ENCODE measurements at regions not wholly inside any gene's neighbourhood (a gene's known extent, or its start where the extent isn't known, plus 50 kb on each side); places are given as distances from the start of the nearest gene placed in this dataset.

DNA sequence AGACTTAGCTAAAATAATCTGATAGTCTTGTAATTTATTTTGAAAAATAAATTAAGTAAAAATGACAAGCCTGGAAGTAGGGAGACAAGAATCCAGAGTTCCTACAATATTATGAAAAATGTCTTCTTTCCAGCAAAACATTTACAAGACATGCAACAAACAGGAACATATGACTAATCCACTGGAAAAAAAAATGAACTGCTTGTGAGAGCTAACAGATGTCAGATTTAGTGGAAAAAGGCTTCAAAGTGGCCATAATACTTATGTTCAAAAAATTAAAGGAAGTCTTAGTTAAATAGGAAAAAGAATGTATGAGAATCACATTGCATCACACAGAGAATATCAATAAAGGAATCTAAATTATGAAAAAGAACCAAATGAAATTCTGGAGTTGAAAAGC, 2082.0 kb upstream of the PCDH20 start:
- no peaks in the 10 kb centered on the region for H3K4me1 ChIP-seq (ENCODE audit: control insufficient read depth in 3 of 3, insufficient read depth in 2 of 3, low read depth in 1 of 3, low read length in 2 of 3)
- DNase-seq: no peak
- no peak overlapping the region for H3K4me3 ChIP-seq (ENCODE audit: low read depth in 1 of 3, low read length in 3 of 3)
- no peaks in the 10 kb centered on the region for H3K27me3 ChIP-seq (ENCODE audit: control insufficient read depth in 3 of 3, insufficient read depth in 3 of 3, low read length in 3 of 3)
- no peak for FAIRE-seq
- no peaks in the 10 kb centered on the region for H3K9me3 ChIP-seq (ENCODE audit: control insufficient read depth in 2 of 2, insufficient read depth in 1 of 2, low read depth in 1 of 2, low read length in 1 of 2)
- no peaks in the 10 kb centered on the region for H3K36me3 ChIP-seq (ENCODE audit: control insufficient read depth in 3 of 3, insufficient read depth in 2 of 3, low read depth in 1 of 3, low read length in 3 of 3)
- H3K27ac ChIP-seq (ENCODE audit: low read depth in 1 of 3, low read length in 2 of 3): no peak overlapping the region

DNA sequence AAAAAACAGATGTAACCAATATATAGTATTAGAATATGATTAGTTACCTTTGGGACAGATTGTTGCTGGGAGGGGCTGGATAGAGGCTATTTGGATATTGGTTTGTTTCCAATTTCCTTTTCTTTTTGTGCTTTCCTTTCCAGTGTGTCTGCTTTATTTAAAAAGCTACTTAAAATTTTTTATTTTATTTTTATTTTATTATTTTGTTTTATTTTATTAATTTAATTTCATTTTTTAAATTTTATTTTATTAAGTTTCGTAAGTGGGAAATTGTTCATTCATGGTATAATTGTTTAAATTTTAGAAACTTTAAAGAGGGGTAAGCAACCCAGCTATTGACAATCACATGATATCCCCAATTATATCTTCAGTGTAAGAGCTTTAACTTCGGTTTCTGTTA, 2077.0 kb upstream of the PCDH20 start:
- no peaks in the 10 kb centered on the region for H3K9me3 ChIP-seq (ENCODE audit: control insufficient read depth in 2 of 2, insufficient read depth in 1 of 2, low read depth in 1 of 2, low read length in 1 of 2)
- WGBS, 3 donors: 77 to 85% (median 82%) methylated on average over 2 of the region's 2 CpGs
- H3K27ac ChIP-seq (ENCODE audit: low read depth in 1 of 3, low read length in 2 of 3): no peak overlapping the region
- no peak for DNase-seq
- H3K27me3 ChIP-seq (ENCODE audit: control insufficient read depth in 3 of 3, insufficient read depth in 3 of 3, low read length in 3 of 3): no peaks in the 10 kb centered on the region
- FAIRE-seq: peak; percentile 94
- H3K4me1 ChIP-seq (ENCODE audit: control insufficient read depth in 3 of 3, insufficient read depth in 2 of 3, low read depth in 1 of 3, low read length in 2 of 3): no peaks in the 10 kb centered on the region
- no peak overlapping the region for H3K4me3 ChIP-seq (ENCODE audit: low read depth in 1 of 3, low read length in 3 of 3)
- H3K36me3 ChIP-seq (ENCODE audit: control insufficient read depth in 3 of 3, insufficient read depth in 2 of 3, low read depth in 1 of 3, low read length in 3 of 3): no peaks in the 10 kb centered on the region

DNA sequence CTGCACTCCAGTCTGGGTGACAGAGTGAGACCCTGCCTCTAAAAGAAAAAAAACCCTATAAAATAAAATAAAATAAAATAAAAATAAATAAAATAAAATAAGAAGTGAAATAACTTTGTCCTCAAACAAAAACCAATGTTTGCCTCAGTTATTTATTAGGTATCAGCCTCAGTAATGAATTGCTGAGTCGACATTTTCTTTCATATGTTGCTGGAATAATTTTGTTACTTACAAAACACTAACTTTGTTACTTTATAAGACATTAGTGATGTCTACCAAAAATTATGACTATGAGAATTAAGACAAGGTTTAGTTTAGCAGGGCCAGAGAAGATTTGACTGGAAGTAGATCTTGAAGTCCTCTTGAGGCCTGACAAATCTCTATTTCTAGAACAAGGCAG, 2074.5 kb upstream of the PCDH20 start:
- H3K27ac ChIP-seq (ENCODE audit: low read depth in 1 of 3, low read length in 2 of 3): no peak overlapping the region
- no peaks in the 10 kb centered on the region for H3K9me3 ChIP-seq (ENCODE audit: control insufficient read depth in 2 of 2, insufficient read depth in 1 of 2, low read depth in 1 of 2, low read length in 1 of 2)
- no peak for DNase-seq
- no peaks in the 10 kb centered on the region for H3K27me3 ChIP-seq (ENCODE audit: control insufficient read depth in 3 of 3, insufficient read depth in 3 of 3, low read length in 3 of 3)
- H3K4me1 ChIP-seq (ENCODE audit: control insufficient read depth in 3 of 3, insufficient read depth in 2 of 3, low read depth in 1 of 3, low read length in 2 of 3): no peaks in the 10 kb centered on the region
- H3K4me3 ChIP-seq (ENCODE audit: low read depth in 1 of 3, low read length in 3 of 3): no peak overlapping the region
- 84 to 90% (median 85%) methylated on average over 1 of the region's 1 CpG for WGBS, 3 donors
- no peak for FAIRE-seq
- H3K36me3 ChIP-seq (ENCODE audit: control insufficient read depth in 3 of 3, insufficient read depth in 2 of 3, low read depth in 1 of 3, low read length in 3 of 3): no peaks in the 10 kb centered on the region

DNA sequence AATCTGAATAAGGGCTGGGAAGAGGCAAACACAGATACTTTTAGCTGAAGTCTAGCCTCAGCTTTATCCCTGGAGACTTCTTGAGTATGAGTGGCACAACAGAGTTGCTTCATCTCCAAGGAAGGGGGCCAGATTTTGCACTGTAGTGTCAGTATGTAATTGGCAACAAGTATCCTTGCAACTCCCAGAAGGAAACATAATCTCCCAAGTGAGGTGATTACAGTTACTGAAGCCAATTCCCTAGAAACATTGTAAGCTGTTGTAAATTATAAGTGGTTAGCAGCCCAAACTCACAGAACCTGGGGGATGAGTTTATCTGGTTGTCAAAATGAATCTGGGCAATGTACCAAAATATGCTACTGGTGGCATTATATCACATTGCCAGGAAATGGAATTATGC, 2065.7 kb upstream of the PCDH20 start:
- Histone ChIP-seq H3K4me3 (ENCODE audit: low read depth in 1 of 3, low read length in 3 of 3) (no peak overlapping the region), H3K4me1 (ENCODE audit: control insufficient read depth in 3 of 3, insufficient read depth in 2 of 3, low read depth in 1 of 3, low read length in 2 of 3) (no peaks in the 10 kb centered on the region), H3K9me3 (ENCODE audit: control insufficient read depth in 2 of 2, insufficient read depth in 1 of 2, low read depth in 1 of 2, low read length in 1 of 2) (no peaks in the 10 kb centered on the region), H3K36me3 (ENCODE audit: control insufficient read depth in 3 of 3, insufficient read depth in 2 of 3, low read depth in 1 of 3, low read length in 3 of 3) (no peaks in the 10 kb centered on the region), H3K27ac (ENCODE audit: low read depth in 1 of 3, low read length in 2 of 3) (no peak overlapping the region), H3K27me3 (ENCODE audit: control insufficient read depth in 3 of 3, insufficient read depth in 3 of 3, low read length in 3 of 3) (no peaks in the 10 kb centered on the region)
- no peak for FAIRE-seq
- no peak for DNase-seq

DNA sequence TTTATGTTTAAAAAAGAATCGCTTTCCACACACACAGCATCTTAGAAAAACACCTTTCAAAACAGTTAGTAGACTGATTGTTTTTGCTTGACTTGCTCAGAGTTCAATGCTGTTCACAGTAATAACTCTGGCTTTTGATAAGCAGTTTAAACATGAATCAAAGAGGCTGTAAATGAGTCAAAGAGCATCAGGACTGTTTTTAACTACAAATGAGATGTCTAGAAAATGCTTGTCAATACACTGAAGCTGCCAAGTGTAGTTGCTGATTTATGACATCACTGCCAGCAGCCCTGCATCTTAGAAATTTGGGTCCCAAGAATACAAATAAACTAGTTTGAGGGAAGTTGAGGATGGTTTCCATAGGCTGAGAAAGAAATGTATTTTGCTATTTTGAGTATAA, 2057.1 kb upstream of the PCDH20 start:
- Histone ChIP-seq H3K4me3 (ENCODE audit: low read depth in 1 of 3, low read length in 3 of 3) (no peak overlapping the region), H3K9me3 (ENCODE audit: control insufficient read depth in 2 of 2, insufficient read depth in 1 of 2, low read depth in 1 of 2, low read length in 1 of 2) (no peaks in the 10 kb centered on the region), H3K4me1 (ENCODE audit: control insufficient read depth in 3 of 3, insufficient read depth in 2 of 3, low read depth in 1 of 3, low read length in 2 of 3) (no peaks in the 10 kb centered on the region), H3K36me3 (ENCODE audit: control insufficient read depth in 3 of 3, insufficient read depth in 2 of 3, low read depth in 1 of 3, low read length in 3 of 3) (no peaks in the 10 kb centered on the region), H3K27me3 (ENCODE audit: control insufficient read depth in 3 of 3, insufficient read depth in 3 of 3, low read length in 3 of 3) (no peaks in the 10 kb centered on the region), H3K27ac (ENCODE audit: low read depth in 1 of 3, low read length in 2 of 3) (no peak overlapping the region)
- DNase-seq: no peak
- no peak for FAIRE-seq
- WGBS, 3 donors: 23 to 58% (median 23%) methylated on average over 1 of the region's 1 CpG

DNA sequence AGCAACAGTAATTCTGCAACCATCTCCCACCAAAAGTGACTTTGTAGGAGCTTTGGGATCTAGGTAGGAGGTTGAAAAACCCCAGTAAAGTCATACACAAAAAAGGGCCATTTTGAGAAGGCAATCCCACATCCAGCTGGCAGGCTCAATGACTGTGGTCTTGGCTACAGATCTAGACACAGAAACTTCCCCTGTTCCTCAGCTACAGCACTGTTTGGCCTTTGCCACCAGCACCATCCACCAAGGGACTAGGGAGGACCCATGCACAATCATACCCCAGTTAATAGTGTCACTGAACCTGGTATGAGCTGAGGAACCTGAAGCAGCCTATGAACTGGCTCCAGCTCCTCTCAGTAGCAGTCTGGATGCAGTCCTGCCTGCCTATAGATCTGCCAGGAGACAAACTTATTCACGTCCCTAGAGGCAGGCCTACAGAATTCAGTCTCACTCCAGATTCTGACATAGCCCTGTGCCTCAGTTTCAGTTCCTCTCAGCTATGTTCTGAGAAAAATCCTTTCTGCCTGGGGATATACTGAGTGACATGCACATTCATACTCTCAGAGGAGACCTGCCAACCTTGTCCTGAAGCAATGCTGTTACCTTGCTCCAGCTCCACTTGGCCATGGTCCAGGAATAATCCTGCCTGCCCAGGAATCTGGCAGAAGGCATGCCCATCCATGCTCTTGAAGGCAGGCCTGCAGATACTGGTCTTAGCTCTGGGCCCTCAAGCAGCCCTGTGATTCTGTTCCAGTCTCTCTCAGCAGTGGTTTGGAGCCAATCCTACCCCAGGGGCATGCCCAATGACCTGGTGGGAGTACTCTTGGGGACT, 2048.3 kb upstream of the PCDH20 start:
- no peak for DNase-seq

DNA sequence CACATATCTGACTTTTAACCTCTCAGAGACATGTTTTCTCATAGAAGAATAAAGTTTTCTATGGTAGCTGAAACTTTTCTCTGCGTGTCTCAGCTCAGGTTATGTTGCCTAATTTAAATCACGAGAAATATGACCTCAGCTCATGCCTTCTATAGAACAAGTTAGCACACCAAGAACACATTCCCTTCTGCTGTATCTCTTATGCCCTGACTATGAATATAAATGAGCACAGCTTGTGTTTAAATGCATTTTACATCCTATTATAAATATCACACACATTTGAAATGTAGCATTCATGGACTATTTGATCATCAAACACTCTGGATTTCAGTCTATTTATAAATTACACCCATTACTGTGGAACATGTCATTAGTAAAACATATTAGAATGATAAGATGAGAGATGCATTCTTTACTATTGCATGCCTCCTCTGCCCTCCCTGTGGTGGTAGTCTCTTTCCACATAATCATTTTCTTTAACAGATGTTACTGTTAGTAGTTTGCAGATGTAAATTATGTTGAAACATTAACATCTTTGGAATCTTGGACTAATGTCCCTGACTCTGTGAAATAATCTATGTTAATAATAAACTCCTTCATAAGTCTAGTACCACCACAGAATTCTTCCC, 2044.9 kb upstream of the PCDH20 start:
- FAIRE-seq (no peak), DNase-seq (no peak)
- peaks cover 0 to 8% of the 10 kb centered on the region in 2 donors for H3K9me3 ChIP-seq (ENCODE audit: control insufficient read depth in 2 of 2, insufficient read depth in 1 of 2, low read depth in 1 of 2, low read length in 1 of 2)
- H3K4me3 ChIP-seq (ENCODE audit: low read depth in 1 of 3, low read length in 3 of 3): no peak overlapping the region
- H3K27ac ChIP-seq (ENCODE audit: low read depth in 1 of 3, low read length in 2 of 3): no peak overlapping the region
- WGBS, 3 donors: 54 to 64% (median 58%) methylated on average over 2 of the region's 2 CpGs
- no peaks in the 10 kb centered on the region for H3K4me1 ChIP-seq (ENCODE audit: control insufficient read depth in 3 of 3, insufficient read depth in 2 of 3, low read depth in 1 of 3, low read length in 2 of 3)
- H3K36me3 ChIP-seq (ENCODE audit: control insufficient read depth in 3 of 3, insufficient read depth in 2 of 3, low read depth in 1 of 3, low read length in 3 of 3): no peaks in the 10 kb centered on the region
- H3K27me3 ChIP-seq (ENCODE audit: control insufficient read depth in 3 of 3, insufficient read depth in 3 of 3, low read length in 3 of 3): no peaks in the 10 kb centered on the region

More for the DNA sequence above, 2048.3 kb upstream of the PCDH20 start:
- no peaks in the 10 kb centered on the region for H3K27me3 ChIP-seq (ENCODE audit: control insufficient read depth in 3 of 3, insufficient read depth in 3 of 3, low read length in 3 of 3)
- H3K4me3 ChIP-seq (ENCODE audit: low read depth in 1 of 3, low read length in 3 of 3): no peak overlapping the region
- H3K4me1 ChIP-seq (ENCODE audit: control insufficient read depth in 3 of 3, insufficient read depth in 2 of 3, low read depth in 1 of 3, low read length in 2 of 3): no peaks in the 10 kb centered on the region
- H3K9me3 ChIP-seq (ENCODE audit: control insufficient read depth in 2 of 2, insufficient read depth in 1 of 2, low read depth in 1 of 2, low read length in 1 of 2): peaks cover 0 to 9% of the 10 kb centered on the region in 2 donors
- FAIRE-seq: no peak
- H3K36me3 ChIP-seq (ENCODE audit: control insufficient read depth in 3 of 3, insufficient read depth in 2 of 3, low read depth in 1 of 3, low read length in 3 of 3): no peaks in the 10 kb centered on the region
- 76 to 77% (median 76%) methylated on average over 1 of the region's 1 CpG for WGBS, 3 donors
- no peak overlapping the region for H3K27ac ChIP-seq (ENCODE audit: low read depth in 1 of 3, low read length in 2 of 3)

DNA sequence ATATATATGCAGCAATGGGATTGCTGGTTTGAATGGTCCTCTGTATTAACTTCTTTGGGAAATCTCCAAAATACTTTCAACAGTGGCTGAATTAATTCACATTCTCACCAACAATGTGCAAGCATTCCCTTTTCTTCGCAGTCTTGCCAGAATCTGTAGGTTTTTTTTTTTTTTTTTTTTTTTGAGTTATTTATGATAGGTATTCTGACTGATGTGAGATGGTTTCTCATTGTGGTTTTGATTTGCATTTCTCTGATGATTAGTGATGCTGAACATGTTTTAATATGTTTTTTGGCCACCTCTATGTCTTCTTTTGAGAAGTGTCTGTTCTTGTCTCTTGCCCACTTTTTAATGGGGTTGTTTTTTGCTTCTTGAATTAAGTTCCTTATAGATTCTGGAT, 2041.5 kb upstream of the PCDH20 start:
- Histone ChIP-seq H3K4me1 (ENCODE audit: control insufficient read depth in 3 of 3, insufficient read depth in 2 of 3, low read depth in 1 of 3, low read length in 2 of 3) (no peaks in the 10 kb centered on the region), H3K9me3 (ENCODE audit: control insufficient read depth in 2 of 2, insufficient read depth in 1 of 2, low read depth in 1 of 2, low read length in 1 of 2) (no peaks in the 10 kb centered on the region), H3K27me3 (ENCODE audit: control insufficient read depth in 3 of 3, insufficient read depth in 3 of 3, low read length in 3 of 3) (no peaks in the 10 kb centered on the region), H3K4me3 (ENCODE audit: low read depth in 1 of 3, low read length in 3 of 3) (no peak overlapping the region), H3K27ac (ENCODE audit: low read depth in 1 of 3, low read length in 2 of 3) (no peak overlapping the region), H3K36me3 (ENCODE audit: control insufficient read depth in 3 of 3, insufficient read depth in 2 of 3, low read depth in 1 of 3, low read length in 3 of 3) (no peaks in the 10 kb centered on the region)
- 44 to 78% (median 70%) methylated on average over 1 of the region's 1 CpG for WGBS, 3 donors
- no peak for DNase-seq
- FAIRE-seq: no peak

DNA sequence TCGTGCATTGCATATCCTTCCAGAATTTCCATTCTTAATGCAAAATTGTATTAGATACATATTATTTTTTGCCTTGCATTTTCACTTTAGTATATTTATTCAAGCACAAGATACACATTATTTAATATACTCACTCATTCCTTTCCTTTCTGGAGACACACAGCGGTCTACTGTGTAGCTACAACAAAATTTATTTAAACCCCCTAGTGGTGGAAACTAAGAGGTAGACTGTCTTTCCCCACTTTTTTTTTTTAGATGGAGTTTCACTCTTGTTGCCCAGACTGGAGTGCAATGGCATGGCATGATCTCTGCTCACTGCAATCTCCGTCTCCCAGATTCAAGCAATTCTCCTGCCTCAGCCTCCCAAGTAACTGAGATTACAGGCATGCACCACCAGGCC, 2040.3 kb upstream of the PCDH20 start:
- Histone ChIP-seq H3K27me3 (ENCODE audit: control insufficient read depth in 3 of 3, insufficient read depth in 3 of 3, low read length in 3 of 3) (no peaks in the 10 kb centered on the region), H3K4me1 (ENCODE audit: control insufficient read depth in 3 of 3, insufficient read depth in 2 of 3, low read depth in 1 of 3, low read length in 2 of 3) (no peaks in the 10 kb centered on the region), H3K27ac (ENCODE audit: low read depth in 1 of 3, low read length in 2 of 3) (no peak overlapping the region), H3K36me3 (ENCODE audit: control insufficient read depth in 3 of 3, insufficient read depth in 2 of 3, low read depth in 1 of 3, low read length in 3 of 3) (no peaks in the 10 kb centered on the region), H3K4me3 (ENCODE audit: low read depth in 1 of 3, low read length in 3 of 3) (no peak overlapping the region), H3K9me3 (ENCODE audit: control insufficient read depth in 2 of 2, insufficient read depth in 1 of 2, low read depth in 1 of 2, low read length in 1 of 2) (no peaks in the 10 kb centered on the region)
- FAIRE-seq (no peak), DNase-seq (no peak)
- WGBS, 3 donors: 73 to 91% (median 83%) methylated on average over 3 of the region's 3 CpGs
